HG02943 (cell line): ENCODE measurements at regions not wholly inside any gene's neighbourhood (a gene's known extent, or its start where the extent isn't known, plus 50 kb on each side); places are given as distances from the start of the nearest gene placed in this dataset.

Experiments
- ATAC-seq: cut with Tn5 transposase; IDR thresholded peaks from one replicate; pipeline ENCODE4 v1.9.1; 2021; ENCODE audit warnings: mild to moderate bottlenecking, low read depth, moderate library complexity; ENCODE audit not compliant: unreplicated experiment

GRCh38 chr13:73390100-73390499 is 331.3 kb downstream of the KLF5 start:
- ATAC-seq, result no peak

GRCh38 chr13:73388586-73388985 is 329.8 kb downstream of the KLF5 start:
- no peak for ATAC-seq

- ATAC-seq, result no peak
Observed at GRCh38 chr13:73387318-73387717, 328.5 kb downstream of the KLF5 start.

- ATAC-seq, result no peak
Observed at GRCh38 chr13:73385848-73386247, 327.0 kb downstream of the KLF5 start.

- ATAC-seq, result no peak
Observed at GRCh38 chr13:73372666-73373627, 314.1 kb downstream of the KLF5 start.

GRCh38 chr13:73370066-73370465 is 311.3 kb downstream of the KLF5 start:
- no peak for ATAC-seq

DNA sequence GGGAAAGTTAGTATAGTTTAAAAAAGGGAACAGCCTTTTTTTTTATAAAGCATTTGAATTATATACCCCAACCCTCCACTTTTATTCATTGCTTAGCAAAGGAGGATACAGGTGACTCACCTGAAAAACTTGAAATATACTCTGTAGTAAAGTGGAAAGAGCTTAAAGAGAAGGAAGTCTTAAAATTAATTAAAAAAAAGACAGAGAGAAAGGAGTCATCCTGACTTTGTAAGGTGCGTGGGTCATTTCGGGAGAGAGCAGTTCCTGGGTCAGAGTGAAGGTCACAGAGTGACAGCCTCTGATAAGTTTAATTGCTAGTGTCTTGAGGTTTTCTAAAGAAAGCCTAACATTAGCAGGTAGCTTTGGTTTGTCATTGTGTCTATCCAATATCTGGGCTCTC is 310.3 kb downstream of the KLF5 start:
- no peak for ATAC-seq

- ATAC-seq, result no peak
Observed at GRCh38 chr13:73368608-73369007, 309.8 kb downstream of the KLF5 start.

- no peak for ATAC-seq
Observed at GRCh38 chr13:73367886-73368285, 309.1 kb downstream of the KLF5 start.

- no peak for ATAC-seq
Observed at GRCh38 chr13:73366241-73366640, 307.4 kb downstream of the KLF5 start.

DNA sequence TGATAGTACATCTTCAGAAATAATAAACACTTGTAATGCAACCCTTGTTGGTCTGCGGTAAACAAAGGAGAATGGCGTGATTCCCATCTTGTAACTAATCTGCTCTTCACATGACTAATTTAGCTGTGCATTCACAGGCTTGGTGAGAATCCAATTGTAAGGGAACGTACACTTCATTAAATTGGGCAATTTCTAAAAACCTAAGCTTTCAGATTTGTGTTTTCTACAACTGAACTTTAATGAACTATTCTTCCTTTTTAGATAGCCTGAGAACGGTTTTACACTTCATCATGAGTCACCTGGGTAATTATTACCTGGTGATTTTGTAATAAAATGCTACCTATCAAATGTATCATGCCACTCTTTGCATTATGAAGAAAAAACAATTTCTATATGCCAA is 306.9 kb downstream of the KLF5 start:
- no peak for ATAC-seq

DNA sequence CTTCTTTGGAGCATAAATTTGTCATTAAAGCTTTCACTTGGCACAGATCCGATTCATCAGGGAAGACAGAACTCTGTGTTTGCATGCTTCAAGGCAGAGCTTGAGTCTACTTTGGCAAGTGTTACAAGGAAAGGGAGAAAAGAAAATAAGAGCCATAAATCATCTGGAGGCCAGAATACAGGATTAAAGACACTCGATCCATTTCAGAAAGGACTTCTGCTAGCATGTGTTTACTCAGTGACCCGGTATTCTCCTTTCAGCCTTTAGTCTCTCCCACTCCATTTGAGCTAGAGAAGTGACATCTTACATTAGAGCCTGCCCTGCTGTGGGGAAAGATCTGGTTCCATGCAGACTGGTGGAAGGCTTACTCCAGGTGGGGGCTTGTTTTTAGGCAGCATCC is 306.4 kb downstream of the KLF5 start:
- ATAC-seq, result no peak

DNA sequence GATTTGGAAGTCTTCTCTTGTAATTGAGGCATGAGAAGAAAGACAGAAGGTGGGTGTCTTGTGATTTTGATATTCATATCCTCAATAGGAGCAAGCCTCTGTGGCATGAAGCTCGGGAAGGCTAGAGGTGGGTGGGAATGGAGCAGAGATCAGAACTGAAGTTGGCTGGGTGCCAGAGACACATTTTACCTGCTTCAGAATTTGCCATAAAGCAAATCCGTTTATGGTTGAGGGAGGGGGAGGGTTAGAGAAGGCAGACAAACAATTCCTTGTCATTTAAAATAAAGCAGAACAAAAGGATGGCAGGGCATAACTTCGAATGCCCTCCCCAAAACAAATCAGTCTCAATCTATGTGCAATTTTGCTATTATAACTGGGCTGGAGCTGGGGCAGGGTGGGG is 305.9 kb downstream of the KLF5 start:
- ATAC-seq, result no peak

GRCh38 chr13:73358606-73359095 is 299.8 kb downstream of the KLF5 start:
- no peak for ATAC-seq

GRCh38 chr13:73355134-73355533 is 296.3 kb downstream of the KLF5 start:
- ATAC-seq, result no peak

- no peak for ATAC-seq
Observed at GRCh38 chr13:73351730-73352129, 292.9 kb downstream of the KLF5 start.

DNA sequence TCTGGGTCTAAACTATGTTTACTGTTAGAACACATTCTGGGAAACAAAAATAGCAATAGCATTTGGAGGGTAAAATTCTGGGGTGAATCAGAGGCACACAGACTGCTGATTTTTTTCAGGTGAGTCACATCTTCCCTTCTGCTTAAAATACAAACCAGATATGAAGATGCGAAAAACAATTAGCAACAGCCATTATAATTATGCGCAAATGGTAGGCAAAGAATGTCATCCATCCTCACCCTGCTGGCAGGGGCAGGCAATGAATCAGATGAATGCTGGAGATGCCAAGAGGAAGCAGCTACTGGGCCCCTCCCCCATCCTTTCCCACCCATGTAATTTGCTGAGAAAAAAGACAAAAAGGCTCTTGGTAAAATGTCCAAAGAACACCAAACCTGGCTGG is 282.9 kb downstream of the KLF5 start:
- no peak for ATAC-seq

- ATAC-seq, result no peak
Observed at GRCh38 chr13:73340069-73340468, 281.3 kb downstream of the KLF5 start.

GRCh38 chr13:73339086-73339485 is 280.3 kb downstream of the KLF5 start:
- no peak for ATAC-seq

DNA sequence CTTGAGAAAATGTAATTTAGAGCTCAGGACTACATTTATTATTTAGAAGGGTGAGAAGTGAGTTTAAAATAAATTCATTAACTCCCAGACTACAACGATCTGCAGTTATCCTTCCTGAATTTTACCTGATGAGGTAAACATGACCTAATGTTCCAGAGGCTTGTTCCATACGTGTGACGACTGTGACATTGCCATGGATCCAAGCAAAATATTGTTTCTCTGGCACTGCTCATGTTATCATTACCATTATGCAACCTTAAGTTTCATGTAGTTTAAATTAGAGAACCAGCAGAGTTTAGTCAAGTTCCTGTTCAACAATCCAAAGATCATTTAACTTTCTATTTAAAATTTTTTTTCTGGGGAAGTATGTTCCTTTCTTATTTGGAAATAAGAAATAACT is 279.6 kb downstream of the KLF5 start:
- ATAC-seq, result no peak

- ATAC-seq, result no peak
Observed at GRCh38 chr13:73337532-73337931, 278.7 kb downstream of the KLF5 start.

GRCh38 chr13:73336773-73337172 is 278.0 kb downstream of the KLF5 start:
- no peak for ATAC-seq
